Midbrain (tissue), 1 donor: ENCODE measurements at regions not wholly inside any gene's neighbourhood (a gene's known extent, or its start where the extent isn't known, plus 50 kb on each side); places are given as distances from the start of the nearest gene placed in this dataset.
"Not testable (repeated sequence)": the region's sequence is repeated elsewhere in the genome, so short reads cannot be mapped to it uniquely, and the experiment has no call there.

ENCODE experiments used
- DNase-seq: peaks from one replicate; lab custom pipeline; 2025; lab: John Stamatoyannopoulos, UW

GRCh38 chr10:9508606-9509005 is 1454.1 kb downstream of the GATA3 start:
- DNase-seq: no peak

- DNase-seq: no peak
These were observed 1456.1 kb downstream of the GATA3 start for GRCh38 chr10:9510626-9511025.

- DNase-seq: no peak
These were observed 1461.4 kb downstream of the GATA3 start for GRCh38 chr10:9515922-9516321.

GRCh38 chr10:9535744-9536143 is 1481.3 kb downstream of the GATA3 start:
- no peak for DNase-seq

GRCh38 chr10:9545073-9545472 is 1472.6 kb upstream of the CELF2 start:
- DNase-seq: no peak

GRCh38 chr10:9547936-9548904 is 1469.5 kb upstream of the CELF2 start:
- no peak for DNase-seq

GRCh38 chr10:9550810-9551209 is 1466.9 kb upstream of the CELF2 start:
- no peak for DNase-seq

- DNase-seq: no peak
These were observed 1463.4 kb upstream of the CELF2 start for GRCh38 chr10:9554321-9554720.

- no peak for DNase-seq
These were observed 1456.7 kb upstream of the CELF2 start for GRCh38 chr10:9560976-9561375.

GRCh38 chr10:9561821-9562505 is 1455.7 kb upstream of the CELF2 start:
- no peak for DNase-seq

- no peak for DNase-seq
These were observed 1439.9 kb upstream of the CELF2 start for GRCh38 chr10:9577746-9578145.

- no peak for DNase-seq
These were observed 1438.5 kb upstream of the CELF2 start for GRCh38 chr10:9579110-9579705.

GRCh38 chr10:9582803-9583202 is 1434.9 kb upstream of the CELF2 start:
- not testable (repeated sequence) for DNase-seq

GRCh38 chr10:9596368-9596920 is 1421.2 kb upstream of the CELF2 start:
- DNase-seq: no peak

GRCh38 chr10:9602998-9603397 is 1414.7 kb upstream of the CELF2 start:
- no peak for DNase-seq

- DNase-seq: no peak
These were observed 1413.7 kb upstream of the CELF2 start for GRCh38 chr10:9603972-9604371.

GRCh38 chr10:9605231-9605630 is 1412.4 kb upstream of the CELF2 start:
- DNase-seq: no peak

- DNase-seq: no peak
These were observed 1409.1 kb upstream of the CELF2 start for GRCh38 chr10:9608602-9609001.

GRCh38 chr10:9613338-9614075 is 1404.2 kb upstream of the CELF2 start:
- DNase-seq: no peak

- no peak for DNase-seq
These were observed 1402.5 kb upstream of the CELF2 start for GRCh38 chr10:9615189-9615588.

- no peak for DNase-seq
These were observed 1396.5 kb upstream of the CELF2 start for GRCh38 chr10:9621216-9621615.

- peak; percentile 5 for DNase-seq
These were observed 1392.4 kb upstream of the CELF2 start for GRCh38 chr10:9625304-9625703.
